Breast epithelium (tissue), 3 donors: ENCODE measurements at regions not wholly inside any gene's neighbourhood (a gene's known extent, or its start where the extent isn't known, plus 50 kb on each side); places are given as distances from the start of the nearest gene placed in this dataset.
"Not testable (repeated sequence)": the region's sequence is repeated elsewhere in the genome, so short reads cannot be mapped to it uniquely, and the experiment has no call there.

Experiments
- POLR2A ChIP-seq: fragments of 450-650 bp; IDR thresholded peaks from one replicate; pipeline ENCODE4 v1.6.1; 2016; ENCODE audit warnings: antibody characterized with exemption, mild to moderate bottlenecking, moderate library complexity
- POLR2AphosphoS5 ChIP-seq, 3 donors: sonication (generic); formaldehyde crosslinking; IDR thresholded peaks; one replicate each; pipeline ENCODE4 v1.6.1; 2017; ENCODE audit warnings: antibody characterized with exemption in 3 of 3
- TF ChIP-seq, protein P1 (sequence below), 3 donors: fragments of 450-650 bp; IDR thresholded peaks; one replicate each; pipeline ENCODE4 v1.5.1; 2016 to 2017; ENCODE audit warnings: antibody characterized with exemption in 3 of 3, mild to moderate bottlenecking in 3 of 3, moderate library complexity in 3 of 3

DNA sequence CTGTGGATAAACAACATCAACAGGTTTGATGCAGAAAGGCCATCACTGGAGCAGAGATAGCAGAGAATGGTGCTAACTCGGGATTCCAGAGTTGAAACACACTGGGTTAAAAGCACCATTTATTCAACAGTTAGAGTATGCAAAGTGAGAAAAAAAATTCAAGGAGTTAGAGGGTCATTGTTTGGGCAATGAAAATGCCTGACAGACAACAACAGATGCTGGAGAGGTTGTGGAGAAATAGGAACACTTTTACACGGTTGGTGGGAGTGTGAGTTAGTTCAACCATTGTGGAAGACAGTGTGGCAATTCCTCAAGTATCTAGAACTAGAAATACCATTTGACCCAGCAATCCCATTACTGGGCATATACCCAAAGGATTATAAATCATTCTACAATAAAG lies 77.4 kb upstream of the SEMA3C start:
- TF ChIP-seq, protein P1, sequence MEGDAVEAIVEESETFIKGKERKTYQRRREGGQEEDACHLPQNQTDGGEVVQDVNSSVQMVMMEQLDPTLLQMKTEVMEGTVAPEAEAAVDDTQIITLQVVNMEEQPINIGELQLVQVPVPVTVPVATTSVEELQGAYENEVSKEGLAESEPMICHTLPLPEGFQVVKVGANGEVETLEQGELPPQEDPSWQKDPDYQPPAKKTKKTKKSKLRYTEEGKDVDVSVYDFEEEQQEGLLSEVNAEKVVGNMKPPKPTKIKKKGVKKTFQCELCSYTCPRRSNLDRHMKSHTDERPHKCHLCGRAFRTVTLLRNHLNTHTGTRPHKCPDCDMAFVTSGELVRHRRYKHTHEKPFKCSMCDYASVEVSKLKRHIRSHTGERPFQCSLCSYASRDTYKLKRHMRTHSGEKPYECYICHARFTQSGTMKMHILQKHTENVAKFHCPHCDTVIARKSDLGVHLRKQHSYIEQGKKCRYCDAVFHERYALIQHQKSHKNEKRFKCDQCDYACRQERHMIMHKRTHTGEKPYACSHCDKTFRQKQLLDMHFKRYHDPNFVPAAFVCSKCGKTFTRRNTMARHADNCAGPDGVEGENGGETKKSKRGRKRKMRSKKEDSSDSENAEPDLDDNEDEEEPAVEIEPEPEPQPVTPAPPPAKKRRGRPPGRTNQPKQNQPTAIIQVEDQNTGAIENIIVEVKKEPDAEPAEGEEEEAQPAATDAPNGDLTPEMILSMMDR (IDR thresholded peaks at IDR 0.05) = not testable (repeated sequence)
- TF ChIP-seq POLR2A; POLR2AphosphoS5 (IDR thresholded peaks at IDR 0.05): not testable (repeated sequence)
